ENCODE measurements at regions not wholly inside any gene's neighbourhood (a gene's known extent, or its start where the extent isn't known, plus 50 kb on each side); places are given as distances from the start of the nearest gene placed in this dataset.

DNA sequence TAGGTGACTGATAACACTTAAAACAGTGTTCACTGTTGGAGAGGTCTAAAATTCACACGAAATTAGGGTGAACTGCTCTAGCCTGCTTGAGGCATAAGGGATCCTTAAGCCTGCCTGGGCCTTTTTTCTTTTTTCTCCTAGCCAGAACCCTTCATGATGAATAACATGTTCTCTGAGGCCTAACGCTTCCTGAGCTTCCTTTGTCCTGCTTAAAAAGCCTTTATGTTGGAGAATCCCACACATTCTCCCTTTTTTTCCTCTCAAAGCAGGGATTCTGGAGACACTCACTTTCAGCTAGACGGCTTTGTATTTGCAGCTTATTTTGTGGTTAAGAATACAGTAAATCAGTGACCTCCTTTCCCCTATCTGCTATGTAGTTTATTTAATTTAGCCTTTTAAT lies 354.7 kb upstream of the PHF14 start:
- Histone ChIP-seq H3K27ac (no peak overlapping the region), H3K4me3 (ENCODE audit: low read depth, low read length) (no peak overlapping the region), H3K36me3 (no peaks in the 10 kb centered on the region), H3K27me3 (ENCODE audit: insufficient read depth, low read depth, severe bottlenecking) (no peaks in the 10 kb centered on the region), H3K9me3 (ENCODE audit: severe bottlenecking) (no peaks in the 10 kb centered on the region)
- TF ChIP-seq, protein P1, sequence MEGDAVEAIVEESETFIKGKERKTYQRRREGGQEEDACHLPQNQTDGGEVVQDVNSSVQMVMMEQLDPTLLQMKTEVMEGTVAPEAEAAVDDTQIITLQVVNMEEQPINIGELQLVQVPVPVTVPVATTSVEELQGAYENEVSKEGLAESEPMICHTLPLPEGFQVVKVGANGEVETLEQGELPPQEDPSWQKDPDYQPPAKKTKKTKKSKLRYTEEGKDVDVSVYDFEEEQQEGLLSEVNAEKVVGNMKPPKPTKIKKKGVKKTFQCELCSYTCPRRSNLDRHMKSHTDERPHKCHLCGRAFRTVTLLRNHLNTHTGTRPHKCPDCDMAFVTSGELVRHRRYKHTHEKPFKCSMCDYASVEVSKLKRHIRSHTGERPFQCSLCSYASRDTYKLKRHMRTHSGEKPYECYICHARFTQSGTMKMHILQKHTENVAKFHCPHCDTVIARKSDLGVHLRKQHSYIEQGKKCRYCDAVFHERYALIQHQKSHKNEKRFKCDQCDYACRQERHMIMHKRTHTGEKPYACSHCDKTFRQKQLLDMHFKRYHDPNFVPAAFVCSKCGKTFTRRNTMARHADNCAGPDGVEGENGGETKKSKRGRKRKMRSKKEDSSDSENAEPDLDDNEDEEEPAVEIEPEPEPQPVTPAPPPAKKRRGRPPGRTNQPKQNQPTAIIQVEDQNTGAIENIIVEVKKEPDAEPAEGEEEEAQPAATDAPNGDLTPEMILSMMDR (IDR thresholded peaks at IDR 0.05; ENCODE audit: low read depth, low read length), result no peak
- no peak for DNase-seq

DNA sequence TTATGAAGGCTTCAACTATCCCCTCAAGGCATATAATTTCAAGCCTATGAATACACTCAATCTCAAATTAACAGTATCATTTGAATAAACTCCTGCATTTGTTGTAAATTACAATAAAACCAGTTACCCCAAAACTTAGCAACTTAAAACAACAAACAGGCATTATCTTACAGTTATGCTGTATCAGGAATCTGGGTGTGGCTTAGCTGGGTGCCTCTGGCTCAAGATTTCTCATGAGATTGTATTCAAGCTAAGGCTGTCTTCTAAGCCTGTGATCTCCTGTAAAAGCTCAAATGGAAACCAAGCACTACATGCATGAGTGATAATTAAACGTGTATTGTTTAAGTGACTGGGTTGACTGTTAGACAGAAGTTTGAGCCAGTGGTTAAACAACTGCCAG lies 341.0 kb upstream of the PHF14 start:
- TF ChIP-seq, protein P1 (IDR thresholded peaks at IDR 0.05; ENCODE audit: low read depth, low read length), result no peak
- Histone ChIP-seq H3K4me3 (ENCODE audit: low read depth, low read length) (no peak overlapping the region), H3K27me3 (ENCODE audit: insufficient read depth, low read depth, severe bottlenecking) (no peaks in the 10 kb centered on the region), H3K36me3 (no peaks in the 10 kb centered on the region), H3K27ac (no peak overlapping the region), H3K9me3 (ENCODE audit: severe bottlenecking) (no peaks in the 10 kb centered on the region)
- no peak for DNase-seq

DNA sequence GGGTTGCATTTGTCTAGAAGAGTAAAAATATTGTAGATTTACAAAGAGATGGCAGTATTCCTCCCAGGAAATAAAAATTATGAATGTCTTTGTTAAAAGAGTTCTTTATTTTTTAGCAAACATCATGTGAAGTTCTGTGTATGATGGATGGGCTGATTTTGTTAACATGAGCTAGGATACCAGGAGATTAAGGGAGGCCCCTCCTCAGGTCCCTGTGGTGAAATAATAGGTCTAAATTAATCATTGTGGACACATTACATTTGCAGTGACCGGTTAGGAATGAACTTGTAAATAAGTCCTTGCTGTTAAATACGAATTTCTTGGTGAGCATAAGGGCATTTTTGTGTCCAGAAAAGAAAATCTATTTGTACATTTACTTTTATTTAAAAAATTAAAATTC lies 339.4 kb upstream of the PHF14 start:
- TF ChIP-seq, protein P1 (IDR thresholded peaks at IDR 0.05; ENCODE audit: low read depth, low read length), result no peak
- Histone ChIP-seq H3K4me3 (ENCODE audit: low read depth, low read length) (no peak overlapping the region), H3K27ac (no peak overlapping the region), H3K9me3 (ENCODE audit: severe bottlenecking) (no peaks in the 10 kb centered on the region), H3K27me3 (ENCODE audit: insufficient read depth, low read depth, severe bottlenecking) (no peaks in the 10 kb centered on the region), H3K36me3 (no peaks in the 10 kb centered on the region)
- DNase-seq, result no peak

DNA sequence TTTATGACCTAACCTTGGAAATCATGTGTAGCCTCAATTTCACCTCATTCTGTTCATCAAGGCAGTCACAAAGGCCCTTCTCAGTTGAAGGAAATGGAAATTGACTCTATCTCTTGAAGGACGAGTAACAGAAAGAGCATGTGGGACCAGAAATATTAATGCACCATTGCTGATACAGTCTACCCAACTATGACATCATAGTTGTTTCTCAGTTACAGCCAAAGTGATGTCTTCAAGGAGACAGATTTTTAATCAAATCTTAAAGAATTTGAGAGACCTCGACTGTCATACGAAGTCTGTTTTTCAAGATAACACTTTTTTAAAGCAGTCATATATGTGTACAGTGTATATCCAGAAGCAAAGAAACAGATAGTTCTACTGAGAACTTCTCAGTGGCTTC lies 335.7 kb upstream of the PHF14 start:
- H3K4me3 ChIP-seq (ENCODE audit: low read depth, low read length), result no peak overlapping the region
- H3K27ac ChIP-seq, result no peak overlapping the region
- no peaks in the 10 kb centered on the region for H3K36me3 ChIP-seq

DNA sequence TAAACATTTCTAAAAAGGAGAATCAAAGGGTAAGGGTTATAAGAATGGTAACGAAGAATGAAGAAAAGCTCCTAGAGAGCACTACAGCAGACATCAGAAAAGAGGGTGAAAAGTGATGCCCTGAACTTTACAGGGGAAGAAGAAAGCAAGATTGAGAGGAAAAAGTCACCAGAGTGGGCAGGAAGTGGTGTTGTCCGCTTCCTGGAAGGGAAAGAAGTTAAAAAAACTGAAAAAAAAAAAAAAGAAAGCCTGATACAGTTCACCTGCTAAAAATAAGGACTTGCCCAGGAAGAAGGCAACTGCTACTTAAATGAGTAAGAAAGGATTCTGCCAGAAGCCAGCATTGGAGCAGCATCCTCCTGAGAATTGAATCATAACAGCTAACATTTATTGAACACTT lies 330.1 kb upstream of the PHF14 start:
- no peaks in the 10 kb centered on the region for H3K36me3 ChIP-seq
- TF ChIP-seq, protein P1 (IDR thresholded peaks at IDR 0.05; ENCODE audit: low read depth, low read length), result no peak
- H3K4me3 ChIP-seq (ENCODE audit: low read depth, low read length), result no peak overlapping the region
- no peak for DNase-seq
- H3K9me3 ChIP-seq (ENCODE audit: severe bottlenecking), result no peaks in the 10 kb centered on the region
- H3K27me3 ChIP-seq (ENCODE audit: insufficient read depth, low read depth, severe bottlenecking), result no peaks in the 10 kb centered on the region
- H3K27ac ChIP-seq, result no peak overlapping the region

More for the DNA sequence above, 335.7 kb upstream of the PHF14 start:
- TF ChIP-seq, protein P1 (IDR thresholded peaks at IDR 0.05; ENCODE audit: low read depth, low read length), result no peak
- no peaks in the 10 kb centered on the region for H3K27me3 ChIP-seq (ENCODE audit: insufficient read depth, low read depth, severe bottlenecking)
- no peaks in the 10 kb centered on the region for H3K9me3 ChIP-seq (ENCODE audit: severe bottlenecking)
- DNase-seq, result no peak

DNA sequence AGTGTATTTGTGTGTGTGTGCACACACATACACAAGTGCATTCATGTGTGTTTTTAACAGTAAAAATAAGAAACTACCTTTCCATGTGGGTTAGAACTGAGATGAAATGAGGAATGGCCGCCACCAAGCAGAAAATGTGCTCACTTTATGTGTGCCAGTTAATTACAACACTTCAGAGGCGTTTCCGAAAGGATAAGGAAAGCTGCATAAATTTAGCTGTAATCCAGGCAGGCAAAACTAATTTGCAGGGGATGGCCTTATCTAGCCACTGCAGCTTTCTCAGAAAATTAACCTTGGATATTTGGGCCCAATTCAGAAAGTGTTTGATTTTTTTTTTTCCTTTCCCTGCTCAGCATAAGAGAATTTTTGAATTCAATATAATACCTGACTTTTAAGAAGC lies 328.8 kb upstream of the PHF14 start:
- H3K27ac ChIP-seq, result no peak overlapping the region
- TF ChIP-seq, protein P1 (IDR thresholded peaks at IDR 0.05; ENCODE audit: low read depth, low read length), result no peak
- no peak for DNase-seq
- no peaks in the 10 kb centered on the region for H3K27me3 ChIP-seq (ENCODE audit: insufficient read depth, low read depth, severe bottlenecking)
- H3K9me3 ChIP-seq (ENCODE audit: severe bottlenecking), result no peaks in the 10 kb centered on the region
- no peaks in the 10 kb centered on the region for H3K36me3 ChIP-seq
- H3K4me3 ChIP-seq (ENCODE audit: low read depth, low read length), result no peak overlapping the region
